Thoracic aorta (tissue), 2 donors: ENCODE measurements at regions not wholly inside any gene's neighbourhood (a gene's known extent, or its start where the extent isn't known, plus 50 kb on each side); places are given as distances from the start of the nearest gene placed in this dataset.

ENCODE experiments used
- ATAC-seq: fragments of 150-250 bp; one replicate; pipeline ENCODE4 v1.8.0; 2017; ENCODE audit warnings: low read depth; ENCODE audit not compliant: insufficient number of reproducible peaks, low FRiP score
- DNase-seq: peaks from one replicate; pipeline ENCODE4 v3.0.0-alpha.2; 2020; ENCODE audit warnings: low spot score
- H3K27ac ChIP-seq, 2 donors: fragments of 200-600 bp; sonication (generic); 1 replicate in 1 of 2; 2 replicates in 1 of 2; pipeline ENCODE4 v1.5.1; 2016; ENCODE audit warnings: mild to moderate bottlenecking in 2 of 2, moderate library complexity in 2 of 2
- H3K27me3 ChIP-seq: fragments of 200-600 bp; sonication (generic); replicated peaks from 2 replicates; pipeline ENCODE4 v1.6.0; 2016; ENCODE audit warnings: mild to moderate bottlenecking; ENCODE audit not compliant: insufficient read depth
- H3K36me3 ChIP-seq: fragments of 200-600 bp; sonication (generic); one replicate; pipeline ENCODE4 v1.5.1; 2016
- H3K4me1 ChIP-seq, 2 donors: fragments of 200-600 bp; sonication (generic); 1 replicate in 1 of 2; 2 replicates in 1 of 2; pipeline versions ENCODE4 v1.5.1 to v1.6.0; 2016; ENCODE audit warnings: low read depth in 2 of 2, mild to moderate bottlenecking in 1 of 2; ENCODE audit not compliant: control insufficient read depth in 1 of 2
- H3K4me3 ChIP-seq: fragments of 200-600 bp; sonication (generic); 2 replicates; pipeline ENCODE4 v1.5.1; 2016; ENCODE audit warnings: mild to moderate bottlenecking
- H3K9me3 ChIP-seq: fragments of 200-600 bp; sonication (generic); 2 replicates; pipeline ENCODE4 v1.5.1; 2016
- TF ChIP-seq, protein P1 (sequence below): fragments of 200-600 bp; sonication (generic); IDR thresholded peaks from one replicate; pipeline ENCODE4 v1.5.1; 2019; ENCODE audit warnings: antibody characterized with exemption

DNA sequence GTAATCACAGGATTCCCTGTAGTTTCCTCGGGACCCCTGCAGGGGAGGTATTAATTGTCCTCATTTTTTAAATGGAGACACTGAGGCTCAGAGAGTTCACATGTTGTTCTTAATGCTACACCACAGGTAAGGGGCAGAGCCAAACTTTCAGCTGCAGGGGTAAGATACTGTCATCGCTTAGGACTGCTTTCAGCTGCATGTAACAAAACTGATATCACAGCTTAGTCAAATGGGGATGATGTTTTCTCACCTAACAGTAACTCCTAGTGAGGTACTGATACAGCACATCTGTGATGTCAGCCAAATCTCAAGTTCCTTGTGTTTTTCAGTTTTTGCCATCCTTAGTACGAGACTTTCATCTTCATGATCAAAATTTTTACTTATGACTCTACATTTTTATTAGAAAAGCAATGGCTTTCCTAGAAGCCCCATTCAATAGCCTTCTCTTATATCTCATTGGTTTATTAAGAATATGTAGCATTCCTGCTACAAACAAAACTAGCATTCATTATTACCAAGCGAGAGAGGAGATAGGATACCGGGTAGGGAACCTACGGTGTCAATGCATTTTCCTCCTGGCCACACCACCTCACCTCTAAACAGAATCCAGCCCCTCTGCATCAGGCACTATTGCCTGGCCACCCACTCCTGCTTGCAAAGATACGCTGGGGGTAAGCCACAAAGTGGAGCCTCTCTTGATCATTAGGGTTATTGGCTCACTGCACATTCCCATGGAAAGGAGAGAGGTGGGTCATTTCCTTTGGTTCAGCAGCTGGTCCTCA, 557.5 kb downstream of the CD83 start:
- no peaks in the 10 kb centered on the region for H3K9me3 ChIP-seq
- no peak overlapping the region for H3K4me3 ChIP-seq
- ATAC-seq, result no peak
- no peaks in the 10 kb centered on the region for H3K4me1 ChIP-seq
- DNase-seq, result no peak
- TF ChIP-seq, protein P1, sequence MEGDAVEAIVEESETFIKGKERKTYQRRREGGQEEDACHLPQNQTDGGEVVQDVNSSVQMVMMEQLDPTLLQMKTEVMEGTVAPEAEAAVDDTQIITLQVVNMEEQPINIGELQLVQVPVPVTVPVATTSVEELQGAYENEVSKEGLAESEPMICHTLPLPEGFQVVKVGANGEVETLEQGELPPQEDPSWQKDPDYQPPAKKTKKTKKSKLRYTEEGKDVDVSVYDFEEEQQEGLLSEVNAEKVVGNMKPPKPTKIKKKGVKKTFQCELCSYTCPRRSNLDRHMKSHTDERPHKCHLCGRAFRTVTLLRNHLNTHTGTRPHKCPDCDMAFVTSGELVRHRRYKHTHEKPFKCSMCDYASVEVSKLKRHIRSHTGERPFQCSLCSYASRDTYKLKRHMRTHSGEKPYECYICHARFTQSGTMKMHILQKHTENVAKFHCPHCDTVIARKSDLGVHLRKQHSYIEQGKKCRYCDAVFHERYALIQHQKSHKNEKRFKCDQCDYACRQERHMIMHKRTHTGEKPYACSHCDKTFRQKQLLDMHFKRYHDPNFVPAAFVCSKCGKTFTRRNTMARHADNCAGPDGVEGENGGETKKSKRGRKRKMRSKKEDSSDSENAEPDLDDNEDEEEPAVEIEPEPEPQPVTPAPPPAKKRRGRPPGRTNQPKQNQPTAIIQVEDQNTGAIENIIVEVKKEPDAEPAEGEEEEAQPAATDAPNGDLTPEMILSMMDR, result no peak
- no peak overlapping the region for H3K27ac ChIP-seq
- H3K27me3 ChIP-seq, result no peaks in the 10 kb centered on the region
- no peaks in the 10 kb centered on the region for H3K36me3 ChIP-seq

DNA sequence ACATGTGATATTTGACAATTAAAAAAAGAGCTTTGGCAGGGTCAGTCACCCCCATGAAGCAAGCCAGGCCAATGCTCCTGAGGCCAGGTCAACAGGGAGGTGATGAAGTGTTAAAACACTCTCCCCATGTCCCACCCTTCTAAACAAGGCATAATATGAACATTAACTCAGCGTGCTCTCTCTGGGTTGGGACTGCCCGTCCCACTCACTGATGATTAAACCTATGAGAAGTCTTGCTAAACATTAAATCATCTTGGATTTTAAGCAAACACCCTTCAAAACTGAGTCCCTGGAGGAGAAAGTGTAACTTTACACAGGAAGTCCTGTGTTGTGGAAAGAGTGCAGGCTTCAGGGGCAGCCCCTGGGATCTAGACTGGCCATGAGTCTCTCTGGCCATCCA, 558.5 kb downstream of the CD83 start:
- no peak overlapping the region for H3K4me3 ChIP-seq
- no peaks in the 10 kb centered on the region for H3K27me3 ChIP-seq
- TF ChIP-seq, protein P1, result no peak
- DNase-seq, result no peak
- no peaks in the 10 kb centered on the region for H3K9me3 ChIP-seq
- H3K36me3 ChIP-seq, result no peaks in the 10 kb centered on the region
- no peaks in the 10 kb centered on the region for H3K4me1 ChIP-seq
- no peak overlapping the region for H3K27ac ChIP-seq
- no peak for ATAC-seq

DNA sequence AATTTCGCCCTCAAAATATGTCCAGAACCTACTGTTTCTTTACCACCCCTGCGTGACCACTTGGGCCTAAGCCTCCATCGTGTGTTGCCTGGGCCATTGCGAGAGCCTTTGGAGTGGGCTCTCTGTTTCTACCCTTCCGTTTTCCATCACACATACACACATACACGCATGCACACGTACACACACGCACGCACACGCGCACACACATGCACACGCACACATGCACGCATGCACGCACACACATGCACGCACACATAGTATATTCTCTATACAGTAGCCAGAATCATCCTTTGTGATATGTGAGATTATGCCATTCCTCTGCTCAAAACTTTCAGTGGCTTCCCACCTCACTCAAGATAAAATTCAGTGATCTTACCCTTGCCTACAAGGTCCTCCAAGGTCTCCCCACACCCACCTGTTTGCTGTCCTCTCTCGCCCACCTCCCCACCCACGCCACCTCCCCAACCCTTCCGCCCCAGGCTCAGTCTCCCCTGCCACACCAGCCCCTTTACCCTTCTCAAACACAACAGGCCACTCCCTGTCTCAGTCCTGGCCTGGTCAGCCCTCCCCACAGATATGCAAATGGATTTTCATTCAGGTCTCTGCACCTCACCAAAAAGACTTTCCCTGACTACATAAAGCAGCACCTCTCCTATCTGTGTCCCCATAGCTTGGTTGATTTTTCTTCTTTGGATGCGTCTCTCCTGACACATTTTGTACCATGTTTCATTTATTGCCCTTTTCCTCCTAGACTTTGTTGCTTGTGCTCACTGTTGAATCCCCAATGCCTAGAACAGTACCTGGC, 559.6 kb downstream of the CD83 start:
- no peaks in the 10 kb centered on the region for H3K9me3 ChIP-seq
- no peak overlapping the region for H3K27ac ChIP-seq
- no peak overlapping the region for H3K4me3 ChIP-seq
- H3K4me1 ChIP-seq, result no peaks in the 10 kb centered on the region
- TF ChIP-seq, protein P1, result no peak
- ATAC-seq (no peak), DNase-seq (no peak)
- H3K36me3 ChIP-seq, result no peaks in the 10 kb centered on the region
- no peaks in the 10 kb centered on the region for H3K27me3 ChIP-seq

DNA sequence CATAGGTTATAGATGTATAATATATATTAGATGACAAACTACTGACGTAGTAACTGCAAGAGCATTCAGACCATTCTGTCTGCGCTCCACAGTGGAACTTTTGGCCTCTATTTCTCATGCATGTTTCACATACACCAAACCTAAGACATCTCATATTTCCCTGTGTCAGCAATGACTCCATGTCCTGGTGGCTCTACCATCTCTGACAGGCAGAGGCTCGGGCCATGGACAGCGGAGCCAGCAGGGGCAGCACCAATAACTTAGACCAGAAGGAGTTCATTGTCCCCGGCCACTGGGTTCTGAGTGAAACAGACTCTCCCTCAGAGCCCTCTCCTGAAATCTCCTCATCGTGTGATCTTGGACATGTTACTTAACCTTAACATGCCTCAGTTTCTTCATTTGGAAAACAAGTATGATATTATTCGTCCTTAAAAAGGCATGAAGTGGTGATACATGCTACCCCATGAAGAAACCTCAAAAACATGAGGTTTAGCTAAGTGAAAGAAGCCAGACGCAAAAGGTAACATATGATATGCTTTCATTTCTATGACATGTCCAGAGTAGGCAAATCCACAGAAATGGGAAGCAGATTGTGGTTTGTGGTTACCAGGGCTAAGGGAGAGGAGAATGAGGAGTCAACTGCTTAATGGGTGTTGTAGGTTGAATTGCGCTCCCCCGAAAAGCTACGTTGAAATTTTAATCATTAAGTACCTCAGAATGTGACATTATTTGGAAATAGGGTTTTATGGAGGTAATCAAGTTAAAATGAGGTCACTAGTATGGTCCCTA, 564.0 kb upstream of the JARID2 start:
- ATAC-seq (no peak), DNase-seq (no peak)
- Histone ChIP-seq H3K4me1 (no peaks in the 10 kb centered on the region), H3K27ac (no peak overlapping the region), H3K9me3 (no peaks in the 10 kb centered on the region), H3K27me3 (no peaks in the 10 kb centered on the region), H3K36me3 (no peaks in the 10 kb centered on the region), H3K4me3 (no peak overlapping the region)
- TF ChIP-seq, protein P1, result no peak

DNA sequence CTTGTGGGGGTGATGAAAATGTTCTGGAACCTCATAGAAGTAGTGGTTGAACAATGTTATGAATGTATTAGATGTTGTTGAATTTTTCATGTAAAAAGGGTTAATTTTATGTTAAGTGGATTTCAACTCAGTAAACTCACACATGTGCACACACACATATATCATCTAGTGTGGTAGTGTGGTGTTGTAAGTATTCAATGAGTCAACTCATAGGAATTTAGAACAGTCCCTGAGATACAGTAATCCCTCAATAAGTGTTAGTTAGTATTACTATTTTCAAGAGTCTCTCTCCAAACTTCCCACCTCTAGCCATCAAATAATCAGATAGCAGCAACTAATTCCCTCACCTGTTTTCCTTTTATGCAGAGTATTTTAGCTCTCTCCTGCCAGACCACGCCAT, 563.1 kb upstream of the JARID2 start:
- no peak overlapping the region for H3K4me3 ChIP-seq
- no peaks in the 10 kb centered on the region for H3K27me3 ChIP-seq
- no peaks in the 10 kb centered on the region for H3K9me3 ChIP-seq
- no peak overlapping the region for H3K27ac ChIP-seq
- no peak for DNase-seq
- TF ChIP-seq, protein P1, result no peak
- no peaks in the 10 kb centered on the region for H3K4me1 ChIP-seq
- H3K36me3 ChIP-seq, result no peaks in the 10 kb centered on the region
- ATAC-seq, result no peak
